A549 (cell line): ENCODE measurements at regions not wholly inside any gene's neighbourhood (a gene's known extent, or its start where the extent isn't known, plus 50 kb on each side); places are given as distances from the start of the nearest gene placed in this dataset.
A peak's percentile ranks its signal among the peaks of the same experiment; 100 is the strongest.

Experiments used
- ATAC-seq, 2 experiments: fragments of 200-7000 bp in 1 of 2; fragments of >200 bp in 1 of 2; cut with Nextera tagmentation in 1 of 2; cut with Tn5 transposase in 1 of 2; 3 replicates each; pipeline versions ENCODE4 v1.8.0 to v1.9.1; 2018 to 2020; ENCODE audit warnings: mild to moderate bottlenecking in 1 of 2, moderate library complexity in 1 of 2
- CTCF ChIA-PET: fragments of 300-600 bp; sonication (Branson Sonifier 250); formaldehyde crosslinking; extraction: SDS; loops from one replicate; lab custom pipeline; 2021; ENCODE audit warnings: antibody characterized with exemption, inconsistent platforms; lab: Yijun Ruan, JAX
- POLR2A ChIA-PET: fragments of 350-600 bp; formaldehyde crosslinking; extraction: SDS; loops from one replicate; lab custom pipeline; 2021; ENCODE audit warnings: antibody characterized with exemption, inconsistent platforms; lab: Yijun Ruan, JAX
- DNase-seq, 2 experiments: peaks; one replicate each; pipeline versions ENCODE4 v3.0.0 to v3.0.0-alpha.2; 2011 to 2016; ENCODE audit warnings: low read depth in 1 of 2, low spot score in 1 of 2
- FAIRE-seq: peaks from 2 replicates; lab custom pipeline; 2011; peaks lifted over from hg19 to GRCh38; lab: Jason Lieb, UNC
- H3K27ac ChIP-seq, 2 experiments: fragments of >200 bp; sonication (Bioruptor Twin); formaldehyde crosslinking; 3 replicates each; pipeline ENCODE4 v1.5.1; 2016 to 2017
- H3K4me1 ChIP-seq: fragments of >200 bp; sonication (Bioruptor Twin); formaldehyde crosslinking; 3 replicates; pipeline ENCODE4 v1.6.1; 2016
- H3K4me2 ChIP-seq: fragments of >200 bp; sonication (Bioruptor Twin); formaldehyde crosslinking; 3 replicates; pipeline ENCODE4 v1.6.1; 2016
- H3K4me3 ChIP-seq: fragments of >200 bp; sonication (Bioruptor Twin); formaldehyde crosslinking; 3 replicates; pipeline ENCODE4 v1.5.1; 2016
- H3K9me3 ChIP-seq: fragments of >200 bp; sonication (Bioruptor Twin); formaldehyde crosslinking; 3 replicates; pipeline ENCODE4 v1.6.1; 2016
- CBX2 ChIP-seq: fragments of 200-600 bp; sonication (generic); IDR thresholded peaks from 2 replicates; pipeline ENCODE4 v1.6.1; 2016; ENCODE audit warnings: low read depth, mild to moderate bottlenecking, borderline replicate concordance
- EHF ChIP-seq: fragments of 250-450 bp; sonication (Bioruptor Pico); IDR thresholded peaks from 2 replicates; pipeline ENCODE4 v1.5.0; 2020; ENCODE audit warnings: mild to moderate bottlenecking
- EHMT2 ChIP-seq: fragments of 200-600 bp; sonication (generic); IDR thresholded peaks from 2 replicates; pipeline ENCODE4 v1.6.1; 2016; ENCODE audit warnings: antibody characterized with exemption, low read depth, mild to moderate bottlenecking, moderate library complexity
- FOSL2 ChIP-seq, 2 experiments: fragments of 450-650 bp in 1 of 2; fragments of >200 bp in 1 of 2; sonication (Bioruptor Twin) in 1 of 2; formaldehyde crosslinking; IDR thresholded peaks; 2 replicates each; pipeline versions ENCODE4 v1.5.0 to v1.6.1; 2016 to 2020; ENCODE audit warnings: mild to moderate bottlenecking in 1 of 2, moderate library complexity in 1 of 2
- HDAC2 ChIP-seq: fragments of 200-600 bp; sonication (generic); IDR thresholded peaks from 2 replicates; pipeline ENCODE4 v1.6.1; 2016
- HEYL ChIP-seq: fragments of 250-450 bp; sonication (Bioruptor Pico); IDR thresholded peaks from 2 replicates; pipeline ENCODE4 v1.8.0; 2021; ENCODE audit warnings: mild to moderate bottlenecking, moderate library complexity
- HOXB13 ChIP-seq: fragments of 250-450 bp; sonication (Bioruptor Pico); IDR thresholded peaks from 2 replicates; pipeline ENCODE4 v1.5.0; 2020; ENCODE audit warnings: low read depth, mild to moderate bottlenecking, moderate library complexity
- MAFK ChIP-seq: fragments of 450-650 bp; IDR thresholded peaks from 2 replicates; pipeline ENCODE4 v1.6.1; 2014; ENCODE audit not compliant: partially characterized antibody
- NFE2L2 ChIP-seq: fragments of 150-350 bp; conservative IDR thresholded peaks from 2 replicates; pipeline ENCODE4 v1.6.1; 2014; ENCODE audit warnings: low read length
- POLR2AphosphoS2 ChIP-seq: conservative IDR thresholded peaks from 2 replicates; pipeline ENCODE4 v1.6.1; 2012; ENCODE audit warnings: low read length, improper control_type of control experiment, inconsistent platforms
- RAD21 ChIP-seq, 2 experiments: fragments of >200 bp in 1 of 2; sonication (Bioruptor Twin) in 1 of 2; formaldehyde crosslinking in 1 of 2; IDR thresholded peaks in 1 of 2; conservative IDR thresholded peaks in 1 of 2; 2 replicates in 1 of 2; 3 replicates in 1 of 2; pipeline ENCODE4 v1.6.1; 2012 to 2018; ENCODE audit warnings: inconsistent platforms in 1 of 2
- TFCP2L1 ChIP-seq: fragments of 250-450 bp; sonication (Bioruptor Pico); IDR thresholded peaks from 2 replicates; pipeline ENCODE4 v1.5.0; 2021; ENCODE audit warnings: mild to moderate bottlenecking
- TP53 ChIP-seq: fragments of 250-450 bp; sonication (Bioruptor Pico); IDR thresholded peaks from 2 replicates; pipeline ENCODE4 v1.5.0; 2021; ENCODE audit warnings: mild to moderate bottlenecking, moderate library complexity
- ZNF302 ChIP-seq: fragments of 250-450 bp; sonication (Bioruptor Pico); IDR thresholded peaks from 2 replicates; pipeline ENCODE4 v1.9.0; 2021; ENCODE audit warnings: inconsistent platforms, mild to moderate bottlenecking, moderate library complexity
- WGBS: methylation state at CpG from one replicate; pipeline ENCODE4 v1.1.6; 2017; ENCODE audit errors: missing lambda C conversion rate; 5-methylcytosine and 5-hydroxymethylcytosine counted together
- TF ChIP-seq, protein P1 (sequence below): fragments of 450-650 bp; IDR thresholded peaks from 2 replicates; pipeline ENCODE4 v1.6.1; 2014; ENCODE audit warnings: antibody characterized with exemption
- TF ChIP-seq, protein P2 (sequence below): fragments of >200 bp; sonication (Bioruptor Twin); formaldehyde crosslinking; IDR thresholded peaks from 3 replicates; pipeline ENCODE4 v1.5.1; 2016
- TF ChIP-seq, protein P3 (sequence below): fragments of >200 bp; sonication (Bioruptor Twin); formaldehyde crosslinking; IDR thresholded peaks from 2 replicates; pipeline ENCODE4 v1.6.1; 2016
- TF ChIP-seq, protein P4 (sequence below): fragments of 250-450 bp; sonication (Bioruptor Pico); IDR thresholded peaks from 2 replicates; pipeline ENCODE4 v1.5.0; 2020; ENCODE audit warnings: low read depth, mild to moderate bottlenecking, moderate library complexity

DNA sequence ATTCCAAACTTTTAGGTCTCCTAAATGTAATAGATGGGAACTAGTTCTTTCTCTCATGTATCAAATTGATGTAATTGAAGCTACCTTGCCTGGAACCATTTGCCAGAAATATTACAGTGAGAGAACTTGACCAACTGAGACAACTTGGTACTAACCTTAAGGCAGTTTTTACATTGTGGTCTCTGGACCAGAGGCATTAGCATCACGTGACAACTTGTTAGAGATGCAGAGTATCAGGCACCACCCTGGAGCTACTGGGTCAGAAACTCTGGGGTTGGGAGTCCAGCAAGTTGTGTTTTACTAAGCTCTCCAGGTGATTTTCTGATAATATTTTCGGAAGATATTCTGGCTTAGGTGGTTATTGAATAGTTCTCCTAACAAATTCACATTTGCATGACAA is 982.1 kb upstream of the SLC35B3 start:
- Histone ChIP-seq H3K9me3 (no peaks in the 10 kb centered on the region), H3K4me1 (no peaks in the 10 kb centered on the region), H3K4me2 (no peak overlapping the region), H3K4me3 (no peak overlapping the region), H3K27ac (no peak overlapping the region)
- DNase-seq: no peak
- WGBS: 11% methylated on average over 2 of the region's 2 CpGs
- CTCF ChIA-PET: no interaction called here
- no peak for ATAC-seq
- no peak for TF ChIP-seq EHMT2
- TF ChIP-seq NFE2L2: no peak
- TF ChIP-seq MAFK: no peak
- POLR2A ChIA-PET: no interaction called here
- no peak for FAIRE-seq

DNA sequence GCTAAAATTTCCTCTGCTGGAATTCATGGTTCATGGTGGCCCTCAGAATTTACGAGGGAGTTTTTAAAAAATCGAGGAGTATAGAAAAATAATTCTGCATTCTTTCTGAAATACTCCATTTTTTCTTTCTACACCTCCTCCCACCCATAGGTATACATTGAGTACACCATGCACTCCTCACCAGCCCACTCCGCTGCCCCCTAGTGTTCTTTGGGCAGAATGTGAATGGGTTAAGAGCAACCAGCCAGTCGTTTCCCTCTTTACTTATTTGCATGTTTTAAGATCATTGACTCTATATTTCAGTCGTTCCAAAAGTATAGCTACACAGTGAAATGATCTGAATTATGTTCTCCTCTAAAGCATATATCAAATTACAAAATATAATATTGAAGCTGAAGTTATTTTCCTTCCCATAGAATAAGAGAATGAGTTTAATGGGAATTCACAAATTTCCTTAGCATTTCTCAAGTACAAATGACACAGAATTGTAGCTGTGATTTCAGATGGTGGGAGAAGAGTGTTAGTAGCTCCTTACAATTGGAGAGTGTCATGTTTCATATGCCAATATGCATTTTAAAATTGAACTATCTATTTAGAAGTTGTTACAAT is 977.7 kb upstream of the SLC35B3 start:
- no peak overlapping the region for H3K4me2 ChIP-seq
- peak in 1 of 2 experiments; percentile 25 for DNase-seq
- POLR2A ChIA-PET: no interaction called here
- peak in 1 of 2 experiments; percentile 76; a peak in 3 of 6 replicates for ATAC-seq
- no peak for FAIRE-seq
- H3K4me1 ChIP-seq: no peaks in the 10 kb centered on the region
- TF ChIP-seq TP53 (CRISPR knock-in tag) (no peak), RAD21 (conservative IDR thresholded peaks at IDR 0.05 in 1 of 2, IDR thresholded peaks at IDR 0.05 in 1 of 2) (peak in 1 of 2 experiments; percentile 36; a peak in 2 of 5 replicates), FOSL2 (IDR thresholded peaks at IDR 0.05) (no peak), FOSL2 (CRISPR knock-in tag; IDR thresholded peaks at IDR 0.05) (no peak)
- H3K27ac ChIP-seq: no peak overlapping the region
- CTCF ChIA-PET: interaction anchor here (0.5 to 0.8 kb wide), 2 partner anchors 9 to 929 kb away, joined by 3 read pairs; no protein-coding TSS in a partner anchor
- H3K9me3 ChIP-seq: no peaks in the 10 kb centered on the region
- WGBS: 22% methylated on average over 5 of the region's 5 CpGs
- no peak overlapping the region for H3K4me3 ChIP-seq

DNA sequence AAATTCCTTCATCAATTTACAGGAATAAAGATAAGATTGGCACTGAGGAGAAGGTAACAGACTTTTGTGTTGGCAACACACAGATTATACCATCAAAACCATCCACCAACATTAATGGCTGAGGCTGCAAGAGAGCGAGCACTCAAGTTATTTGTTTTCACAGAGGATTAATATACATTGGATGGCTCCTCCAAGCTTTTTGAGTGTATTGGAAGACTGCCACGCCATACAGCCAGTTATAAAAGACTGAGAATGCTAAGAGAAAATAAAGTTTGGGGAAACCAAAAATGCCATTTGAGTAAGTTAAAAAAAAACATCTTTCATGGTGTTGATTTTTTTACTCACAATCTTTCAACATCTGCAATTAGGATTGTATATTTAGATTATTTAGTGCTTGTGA is 973.8 kb upstream of the SLC35B3 start:
- H3K27ac ChIP-seq: no peak overlapping the region
- 72% methylated on average over 2 of the region's 2 CpGs for WGBS
- H3K4me1 ChIP-seq: peaks cover 16% of the 10 kb centered on the region
- FAIRE-seq (no peak), DNase-seq (no peak), ATAC-seq (no peak)
- ChIA-PET CTCF (no interaction called here), POLR2A (no interaction called here)
- H3K4me2 ChIP-seq: no peak overlapping the region
- H3K4me3 ChIP-seq: no peak overlapping the region
- TF ChIP-seq EHF: no peak
- H3K9me3 ChIP-seq: no peaks in the 10 kb centered on the region

DNA sequence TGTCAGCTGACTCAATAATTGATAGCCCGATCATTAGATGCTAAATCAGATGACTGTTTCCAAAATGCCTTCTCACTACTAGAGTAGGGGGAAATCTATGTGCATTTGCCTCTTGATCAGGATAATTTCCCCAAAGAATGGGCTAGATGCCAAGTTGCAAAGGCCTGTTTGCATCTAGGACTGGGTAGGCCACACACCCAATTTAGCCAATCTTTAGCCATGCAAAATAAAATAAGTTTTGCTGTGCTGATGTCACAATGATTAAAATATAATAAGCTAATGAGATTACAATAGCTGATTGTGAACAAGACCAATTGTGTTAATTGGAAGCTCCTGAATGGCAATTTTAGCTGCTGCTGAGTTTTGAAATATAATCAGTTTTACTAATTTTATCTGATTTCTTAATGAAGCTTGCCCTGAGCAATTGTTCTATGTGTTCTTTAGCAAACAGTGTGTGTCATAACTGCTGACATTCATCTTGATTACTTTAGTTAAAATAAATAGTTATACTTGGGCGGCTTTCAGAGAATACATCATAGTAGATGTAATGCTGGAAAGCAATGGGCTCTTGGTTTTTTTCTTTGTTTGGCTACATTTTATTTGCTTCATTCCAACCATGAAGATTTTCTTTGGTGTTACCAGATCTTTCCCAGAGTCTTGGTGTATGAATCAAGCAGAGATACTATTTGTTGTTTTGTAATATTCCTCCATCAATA is 973.2 kb upstream of the SLC35B3 start:
- H3K4me3 ChIP-seq: no peak overlapping the region
- POLR2A ChIA-PET: no interaction called here
- FAIRE-seq (no peak), ATAC-seq (no peak), DNase-seq (no peak)
- H3K4me1 ChIP-seq: peaks cover 16% of the 10 kb centered on the region
- CTCF ChIA-PET: no interaction called here
- H3K27ac ChIP-seq: no peak overlapping the region
- TF ChIP-seq, protein P1, sequence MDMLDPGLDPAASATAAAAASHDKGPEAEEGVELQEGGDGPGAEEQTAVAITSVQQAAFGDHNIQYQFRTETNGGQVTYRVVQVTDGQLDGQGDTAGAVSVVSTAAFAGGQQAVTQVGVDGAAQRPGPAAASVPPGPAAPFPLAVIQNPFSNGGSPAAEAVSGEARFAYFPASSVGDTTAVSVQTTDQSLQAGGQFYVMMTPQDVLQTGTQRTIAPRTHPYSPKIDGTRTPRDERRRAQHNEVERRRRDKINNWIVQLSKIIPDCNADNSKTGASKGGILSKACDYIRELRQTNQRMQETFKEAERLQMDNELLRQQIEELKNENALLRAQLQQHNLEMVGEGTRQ: no peak
- TF ChIP-seq TFCP2L1 (CRISPR knock-in tag) (no peak), ZNF302 (CRISPR knock-in tag) (no peak), HEYL (CRISPR knock-in tag) (no peak), FOSL2 (IDR thresholded peaks at IDR 0.05) (no peak), FOSL2 (CRISPR knock-in tag; IDR thresholded peaks at IDR 0.05) (no peak), EHMT2 (no peak), HDAC2 (no peak)
- no peaks in the 10 kb centered on the region for H3K9me3 ChIP-seq
- 63% methylated on average over 2 of the region's 2 CpGs for WGBS
- no peak overlapping the region for H3K4me2 ChIP-seq

DNA sequence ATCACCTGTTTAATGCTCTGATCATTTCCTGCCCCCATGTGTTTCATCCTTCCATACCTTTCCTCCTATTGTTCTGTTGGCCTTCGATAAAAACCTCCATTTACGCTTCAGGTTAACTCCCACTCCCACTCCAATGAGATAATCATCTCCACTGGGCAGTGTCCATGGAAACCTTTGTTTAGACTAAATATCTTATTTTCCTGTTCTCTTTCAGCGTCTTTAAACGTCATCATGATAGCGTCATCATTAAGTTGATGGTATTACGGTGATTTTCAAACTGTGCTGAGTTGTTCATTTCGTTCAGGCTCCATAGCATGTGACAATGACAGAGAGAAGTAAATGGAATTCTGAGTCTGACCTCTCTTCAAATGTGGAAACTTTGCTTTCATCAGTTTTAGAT is 970.5 kb upstream of the SLC35B3 start:
- Histone ChIP-seq H3K4me2 (peak overlapping the region; percentile 19; the same call in 1 of the 3 replicates), H3K9me3 (no peaks in the 10 kb centered on the region), H3K4me3 (no peak overlapping the region), H3K27ac (no peak overlapping the region), H3K4me1 (peaks cover 16% of the 10 kb centered on the region)
- ChIA-PET POLR2A (no interaction called here), CTCF (no interaction called here)
- DNase-seq (no peak), ATAC-seq (no peak), FAIRE-seq (no peak)
- 75% methylated on average over 7 of the region's 7 CpGs for WGBS
- TF ChIP-seq, protein P2, sequence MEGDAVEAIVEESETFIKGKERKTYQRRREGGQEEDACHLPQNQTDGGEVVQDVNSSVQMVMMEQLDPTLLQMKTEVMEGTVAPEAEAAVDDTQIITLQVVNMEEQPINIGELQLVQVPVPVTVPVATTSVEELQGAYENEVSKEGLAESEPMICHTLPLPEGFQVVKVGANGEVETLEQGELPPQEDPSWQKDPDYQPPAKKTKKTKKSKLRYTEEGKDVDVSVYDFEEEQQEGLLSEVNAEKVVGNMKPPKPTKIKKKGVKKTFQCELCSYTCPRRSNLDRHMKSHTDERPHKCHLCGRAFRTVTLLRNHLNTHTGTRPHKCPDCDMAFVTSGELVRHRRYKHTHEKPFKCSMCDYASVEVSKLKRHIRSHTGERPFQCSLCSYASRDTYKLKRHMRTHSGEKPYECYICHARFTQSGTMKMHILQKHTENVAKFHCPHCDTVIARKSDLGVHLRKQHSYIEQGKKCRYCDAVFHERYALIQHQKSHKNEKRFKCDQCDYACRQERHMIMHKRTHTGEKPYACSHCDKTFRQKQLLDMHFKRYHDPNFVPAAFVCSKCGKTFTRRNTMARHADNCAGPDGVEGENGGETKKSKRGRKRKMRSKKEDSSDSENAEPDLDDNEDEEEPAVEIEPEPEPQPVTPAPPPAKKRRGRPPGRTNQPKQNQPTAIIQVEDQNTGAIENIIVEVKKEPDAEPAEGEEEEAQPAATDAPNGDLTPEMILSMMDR: no peak
- TF ChIP-seq, protein P3, sequence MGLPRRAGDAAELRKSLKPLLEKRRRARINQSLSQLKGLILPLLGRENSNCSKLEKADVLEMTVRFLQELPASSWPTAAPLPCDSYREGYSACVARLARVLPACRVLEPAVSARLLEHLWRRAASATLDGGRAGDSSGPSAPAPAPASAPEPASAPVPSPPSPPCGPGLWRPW: no peak
- TF ChIP-seq HOXB13 (CRISPR knock-in tag): no peak
- TF ChIP-seq, protein P4, sequence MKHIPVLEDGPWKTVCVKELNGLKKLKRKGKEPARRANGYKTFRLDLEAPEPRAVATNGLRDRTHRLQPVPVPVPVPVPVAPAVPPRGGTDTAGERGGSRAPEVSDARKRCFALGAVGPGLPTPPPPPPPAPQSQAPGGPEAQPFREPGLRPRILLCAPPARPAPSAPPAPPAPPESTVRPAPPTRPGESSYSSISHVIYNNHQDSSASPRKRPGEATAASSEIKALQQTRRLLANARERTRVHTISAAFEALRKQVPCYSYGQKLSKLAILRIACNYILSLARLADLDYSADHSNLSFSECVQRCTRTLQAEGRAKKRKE: no peak
- no peak for TF ChIP-seq POLR2AphosphoS2
- TF ChIP-seq CBX2: no peak
- TF ChIP-seq HEYL (CRISPR knock-in tag): no peak
